ENCODE measurements at regions not wholly inside any gene's neighbourhood (a gene's known extent, or its start where the extent isn't known, plus 50 kb on each side); places are given as distances from the start of the nearest gene placed in this dataset.

DNA sequence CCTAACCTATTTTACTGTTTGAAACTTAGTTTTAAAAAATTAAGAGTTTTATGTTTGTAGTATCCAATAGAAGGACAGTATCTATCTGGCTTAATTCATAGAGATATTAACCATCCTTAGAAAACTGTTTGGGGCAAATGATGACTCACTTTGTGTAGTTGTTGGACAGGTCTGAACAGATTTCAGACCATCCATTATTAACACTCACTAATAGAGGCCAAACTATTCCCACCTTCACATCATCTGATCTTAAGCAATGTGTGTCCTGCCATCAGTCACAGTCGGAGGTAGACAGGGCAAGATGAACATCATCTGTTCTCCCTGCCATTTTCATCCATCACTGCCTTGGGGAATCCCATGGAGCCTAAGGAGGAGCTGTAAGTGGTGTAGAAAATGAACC is 164.6 kb upstream of the DCC start:
- ChIA-PET CTCF (no interaction called here), POLR2A (no interaction called here)
- H3K36me3 Mint-ChIP-seq: no peaks in the 10 kb centered on the region
- DNase-seq (ENCODE audit: low spot score): no peak
- TF ChIP-seq, protein P1, sequence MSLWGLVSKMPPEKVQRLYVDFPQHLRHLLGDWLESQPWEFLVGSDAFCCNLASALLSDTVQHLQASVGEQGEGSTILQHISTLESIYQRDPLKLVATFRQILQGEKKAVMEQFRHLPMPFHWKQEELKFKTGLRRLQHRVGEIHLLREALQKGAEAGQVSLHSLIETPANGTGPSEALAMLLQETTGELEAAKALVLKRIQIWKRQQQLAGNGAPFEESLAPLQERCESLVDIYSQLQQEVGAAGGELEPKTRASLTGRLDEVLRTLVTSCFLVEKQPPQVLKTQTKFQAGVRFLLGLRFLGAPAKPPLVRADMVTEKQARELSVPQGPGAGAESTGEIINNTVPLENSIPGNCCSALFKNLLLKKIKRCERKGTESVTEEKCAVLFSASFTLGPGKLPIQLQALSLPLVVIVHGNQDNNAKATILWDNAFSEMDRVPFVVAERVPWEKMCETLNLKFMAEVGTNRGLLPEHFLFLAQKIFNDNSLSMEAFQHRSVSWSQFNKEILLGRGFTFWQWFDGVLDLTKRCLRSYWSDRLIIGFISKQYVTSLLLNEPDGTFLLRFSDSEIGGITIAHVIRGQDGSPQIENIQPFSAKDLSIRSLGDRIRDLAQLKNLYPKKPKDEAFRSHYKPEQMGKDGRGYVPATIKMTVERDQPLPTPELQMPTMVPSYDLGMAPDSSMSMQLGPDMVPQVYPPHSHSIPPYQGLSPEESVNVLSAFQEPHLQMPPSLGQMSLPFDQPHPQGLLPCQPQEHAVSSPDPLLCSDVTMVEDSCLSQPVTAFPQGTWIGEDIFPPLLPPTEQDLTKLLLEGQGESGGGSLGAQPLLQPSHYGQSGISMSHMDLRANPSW (CRISPR knock-in tag; conservative IDR thresholded peaks at IDR 0.05; ENCODE audit: low read depth): no peak
- TF ChIP-seq, protein P2, sequence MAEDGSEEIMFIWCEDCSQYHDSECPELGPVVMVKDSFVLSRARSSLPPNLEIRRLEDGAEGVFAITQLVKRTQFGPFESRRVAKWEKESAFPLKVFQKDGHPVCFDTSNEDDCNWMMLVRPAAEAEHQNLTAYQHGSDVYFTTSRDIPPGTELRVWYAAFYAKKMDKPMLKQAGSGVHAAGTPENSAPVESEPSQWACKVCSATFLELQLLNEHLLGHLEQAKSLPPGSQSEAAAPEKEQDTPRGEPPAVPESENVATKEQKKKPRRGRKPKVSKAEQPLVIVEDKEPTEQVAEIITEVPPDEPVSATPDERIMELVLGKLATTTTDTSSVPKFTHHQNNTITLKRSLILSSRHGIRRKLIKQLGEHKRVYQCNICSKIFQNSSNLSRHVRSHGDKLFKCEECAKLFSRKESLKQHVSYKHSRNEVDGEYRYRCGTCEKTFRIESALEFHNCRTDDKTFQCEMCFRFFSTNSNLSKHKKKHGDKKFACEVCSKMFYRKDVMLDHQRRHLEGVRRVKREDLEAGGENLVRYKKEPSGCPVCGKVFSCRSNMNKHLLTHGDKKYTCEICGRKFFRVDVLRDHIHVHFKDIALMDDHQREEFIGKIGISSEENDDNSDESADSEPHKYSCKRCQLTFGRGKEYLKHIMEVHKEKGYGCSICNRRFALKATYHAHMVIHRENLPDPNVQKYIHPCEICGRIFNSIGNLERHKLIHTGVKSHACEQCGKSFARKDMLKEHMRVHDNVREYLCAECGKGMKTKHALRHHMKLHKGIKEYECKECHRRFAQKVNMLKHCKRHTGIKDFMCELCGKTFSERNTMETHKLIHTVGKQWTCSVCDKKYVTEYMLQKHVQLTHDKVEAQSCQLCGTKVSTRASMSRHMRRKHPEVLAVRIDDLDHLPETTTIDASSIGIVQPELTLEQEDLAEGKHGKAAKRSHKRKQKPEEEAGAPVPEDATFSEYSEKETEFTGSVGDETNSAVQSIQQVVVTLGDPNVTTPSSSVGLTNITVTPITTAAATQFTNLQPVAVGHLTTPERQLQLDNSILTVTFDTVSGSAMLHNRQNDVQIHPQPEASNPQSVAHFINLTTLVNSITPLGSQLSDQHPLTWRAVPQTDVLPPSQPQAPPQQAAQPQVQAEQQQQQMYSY (CRISPR knock-in tag; IDR thresholded peaks at IDR 0.05): no peak
- TF ChIP-seq TEAD4 (CRISPR knock-in tag; IDR thresholded peaks at IDR 0.05) (no peak), TCF7 (CRISPR knock-in tag; IDR thresholded peaks at IDR 0.05; ENCODE audit: low read depth) (no peak), ZNF396 (CRISPR knock-in tag; IDR thresholded peaks at IDR 0.05; ENCODE audit: borderline replicate concordance) (no peak)
- H3K4me3 Mint-ChIP-seq: no peak overlapping the region
- H3K9me3 Mint-ChIP-seq: 0 out of 2 replicates have a peak, but pooled peaks cover 7% of the 10 kb centered on the region
- no peaks in the 10 kb centered on the region for H3K27me3 Mint-ChIP-seq (ENCODE audit: low read depth)
- no peaks in the 10 kb centered on the region for H3K4me1 Mint-ChIP-seq
- no peak for ATAC-seq
- H3K27ac Mint-ChIP-seq: no peak overlapping the region

DNA sequence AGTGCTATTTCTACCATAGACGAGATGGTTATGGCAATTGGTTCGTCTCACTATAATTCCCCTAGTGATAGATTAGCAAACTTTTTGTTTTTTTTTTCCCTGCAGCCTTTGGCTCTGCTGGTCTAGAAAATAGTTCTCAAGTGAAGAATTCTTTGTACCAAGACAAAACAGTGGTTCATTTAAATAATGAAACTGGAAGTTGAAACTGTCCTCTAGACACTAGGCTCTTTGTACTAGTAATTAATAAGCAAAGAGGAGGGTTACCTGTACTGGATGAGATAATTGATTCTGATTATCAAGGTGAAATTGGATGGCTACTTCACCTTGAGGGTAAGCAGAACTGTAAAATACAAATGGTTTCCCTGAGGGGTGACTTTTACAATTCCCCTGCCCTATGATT is 156.9 kb upstream of the DCC start:
- CTCF ChIA-PET: no interaction called here
- POLR2A ChIA-PET: no interaction called here
- Mint-ChIP-seq H3K9me3 (peaks cover 21% of the 10 kb centered on the region), H3K4me1 (no peaks in the 10 kb centered on the region), H3K27ac (no peak overlapping the region), H3K36me3 (peaks cover 2% of the 10 kb centered on the region; the same call in 1 of the 2 replicates), H3K4me3 (no peak overlapping the region), H3K27me3 (ENCODE audit: low read depth) (peaks cover 2% of the 10 kb centered on the region; the same call in 1 of the 2 replicates)
- ATAC-seq (no peak), DNase-seq (ENCODE audit: low spot score) (no peak)
- TF ChIP-seq, protein P1 (CRISPR knock-in tag; conservative IDR thresholded peaks at IDR 0.05; ENCODE audit: low read depth): no peak

GRCh38 chr18:52190195-52190594 is 149.8 kb upstream of the DCC start:
- TF ChIP-seq, protein P3, sequence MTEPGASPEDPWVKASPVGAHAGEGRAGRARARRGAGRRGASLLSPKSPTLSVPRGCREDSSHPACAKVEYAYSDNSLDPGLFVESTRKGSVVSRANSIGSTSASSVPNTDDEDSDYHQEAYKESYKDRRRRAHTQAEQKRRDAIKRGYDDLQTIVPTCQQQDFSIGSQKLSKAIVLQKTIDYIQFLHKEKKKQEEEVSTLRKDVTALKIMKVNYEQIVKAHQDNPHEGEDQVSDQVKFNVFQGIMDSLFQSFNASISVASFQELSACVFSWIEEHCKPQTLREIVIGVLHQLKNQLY (CRISPR knock-in tag; IDR thresholded peaks at IDR 0.05): no peak
- no peak for TF ChIP-seq ZNF671 (CRISPR knock-in tag; IDR thresholded peaks at IDR 0.05)
- Mint-ChIP-seq H3K4me3 (no peak overlapping the region), H3K27me3 (ENCODE audit: low read depth) (peaks cover 20% of the 10 kb centered on the region)

GRCh38 chr18:52190631-52191030 is 149.4 kb upstream of the DCC start:
- Mint-ChIP-seq H3K27me3 (ENCODE audit: low read depth) (peaks cover 20% of the 10 kb centered on the region), H3K27ac (peak overlapping the region; percentile 40; the same call in 1 of the 2 replicates), H3K9me3 (peaks cover 14% of the 10 kb centered on the region), H3K4me1 (peaks cover 47% of the 10 kb centered on the region), H3K4me3 (no peak overlapping the region), H3K36me3 (peaks cover 2% of the 10 kb centered on the region; the same call in 1 of the 2 replicates)
- ChIA-PET POLR2A (no interaction called here), CTCF (no interaction called here)
- TF ChIP-seq MYBL2 (CRISPR knock-in tag; IDR thresholded peaks at IDR 0.05): no peak
- no peak for TF ChIP-seq ESRRA (CRISPR knock-in tag; IDR thresholded peaks at IDR 0.05; ENCODE audit: borderline replicate concordance)
- TF ChIP-seq ELF4 (CRISPR knock-in tag; IDR thresholded peaks at IDR 0.05; ENCODE audit: low read depth): no peak
- TF ChIP-seq, protein P4, sequence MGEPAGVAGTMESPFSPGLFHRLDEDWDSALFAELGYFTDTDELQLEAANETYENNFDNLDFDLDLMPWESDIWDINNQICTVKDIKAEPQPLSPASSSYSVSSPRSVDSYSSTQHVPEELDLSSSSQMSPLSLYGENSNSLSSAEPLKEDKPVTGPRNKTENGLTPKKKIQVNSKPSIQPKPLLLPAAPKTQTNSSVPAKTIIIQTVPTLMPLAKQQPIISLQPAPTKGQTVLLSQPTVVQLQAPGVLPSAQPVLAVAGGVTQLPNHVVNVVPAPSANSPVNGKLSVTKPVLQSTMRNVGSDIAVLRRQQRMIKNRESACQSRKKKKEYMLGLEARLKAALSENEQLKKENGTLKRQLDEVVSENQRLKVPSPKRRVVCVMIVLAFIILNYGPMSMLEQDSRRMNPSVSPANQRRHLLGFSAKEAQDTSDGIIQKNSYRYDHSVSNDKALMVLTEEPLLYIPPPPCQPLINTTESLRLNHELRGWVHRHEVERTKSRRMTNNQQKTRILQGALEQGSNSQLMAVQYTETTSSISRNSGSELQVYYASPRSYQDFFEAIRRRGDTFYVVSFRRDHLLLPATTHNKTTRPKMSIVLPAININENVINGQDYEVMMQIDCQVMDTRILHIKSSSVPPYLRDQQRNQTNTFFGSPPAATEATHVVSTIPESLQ (CRISPR knock-in tag; IDR thresholded peaks at IDR 0.05): no peak
- TF ChIP-seq SP1 (CRISPR knock-in tag; conservative IDR thresholded peaks at IDR 0.05): no peak
- no peak for TF ChIP-seq EMX1 (CRISPR knock-in tag; IDR thresholded peaks at IDR 0.05)
- no peak for TF ChIP-seq FOXP1 (CRISPR knock-in tag; IDR thresholded peaks at IDR 0.05; ENCODE audit: borderline replicate concordance)
- TF ChIP-seq TEAD4 (CRISPR knock-in tag; IDR thresholded peaks at IDR 0.05): no peak
- ATAC-seq (peak; percentile 82), DNase-seq (ENCODE audit: low spot score) (no peak)

More at GRCh38 chr18:52190195-52190594, 149.8 kb upstream of the DCC start:
- DNase-seq (ENCODE audit: low spot score) (no peak), ATAC-seq (no peak)
- CTCF ChIA-PET: no interaction called here
- peaks cover 2% of the 10 kb centered on the region; the same call in 1 of the 2 replicates for H3K36me3 Mint-ChIP-seq
- POLR2A ChIA-PET: no interaction called here
- H3K27ac Mint-ChIP-seq: peak overlapping the region; percentile 40; the same call in 1 of the 2 replicates
- H3K9me3 Mint-ChIP-seq: peaks cover 14% of the 10 kb centered on the region
- peaks cover 47% of the 10 kb centered on the region for H3K4me1 Mint-ChIP-seq
